ENCODE measurements at regions not wholly inside any gene's neighbourhood (a gene's known extent, or its start where the extent isn't known, plus 50 kb on each side); places are given as distances from the start of the nearest gene placed in this dataset.

- Histone ChIP-seq H3K9me3 (ENCODE audit: control insufficient read depth in 1 of 2, low read length in 2 of 2) (no peaks in the 10 kb centered on the region), H3K27me3 (ENCODE audit: control insufficient read depth in 1 of 2, insufficient read depth in 2 of 2, low read length in 2 of 2) (no peaks in the 10 kb centered on the region), H3K4me3 (ENCODE audit: low read depth in 1 of 2, low read length in 2 of 2) (no peak overlapping the region), H3K4me1 (ENCODE audit: control insufficient read depth in 1 of 2, insufficient read depth in 2 of 2, low read length in 2 of 2) (no peaks in the 10 kb centered on the region), H3K9ac (ENCODE audit: low read depth in 1 of 2, low read length in 2 of 2) (no peak overlapping the region), H3K27ac (ENCODE audit: low read depth, low read length) (no peak overlapping the region), H3K36me3 (ENCODE audit: control insufficient read depth in 1 of 2, insufficient read depth in 2 of 2, low read length in 2 of 2) (no peaks in the 10 kb centered on the region)
Observed at GRCh38 chr1:238191170-238191569, 300.4 kb upstream of the ZP4 start.

DNA sequence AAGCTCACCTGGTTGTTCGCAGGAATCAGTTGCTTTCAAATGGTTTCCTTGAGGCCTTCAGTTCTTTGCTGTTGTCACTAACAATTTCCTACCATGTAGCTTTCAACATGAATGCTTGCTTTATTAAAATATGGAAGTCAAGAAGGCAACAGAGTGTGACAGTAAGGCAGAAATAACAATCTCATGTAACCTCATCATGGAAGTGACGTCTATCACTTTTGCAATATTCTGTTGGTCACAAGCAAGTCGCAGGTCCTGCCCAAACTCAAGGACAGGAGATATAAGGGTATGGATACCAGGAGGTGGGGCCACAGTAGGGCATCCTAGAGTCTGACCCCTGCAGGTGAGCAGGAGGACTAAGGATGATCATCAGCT, 296.8 kb upstream of the ZP4 start:
- Histone ChIP-seq H3K36me3 (ENCODE audit: control insufficient read depth in 1 of 2, insufficient read depth in 2 of 2, low read length in 2 of 2) (no peaks in the 10 kb centered on the region), H3K9ac (ENCODE audit: low read depth in 1 of 2, low read length in 2 of 2) (no peak overlapping the region), H3K4me1 (ENCODE audit: control insufficient read depth in 1 of 2, insufficient read depth in 2 of 2, low read length in 2 of 2) (no peaks in the 10 kb centered on the region), H3K9me3 (ENCODE audit: control insufficient read depth in 1 of 2, low read length in 2 of 2) (no peaks in the 10 kb centered on the region), H3K27ac (ENCODE audit: low read depth, low read length) (no peak overlapping the region), H3K4me3 (ENCODE audit: low read depth in 1 of 2, low read length in 2 of 2) (no peak overlapping the region), H3K27me3 (ENCODE audit: control insufficient read depth in 1 of 2, insufficient read depth in 2 of 2, low read length in 2 of 2) (no peaks in the 10 kb centered on the region)

GRCh38 chr1:238186887-238187574, 296.3 kb upstream of the ZP4 start:
- H3K9me3 ChIP-seq (ENCODE audit: control insufficient read depth in 1 of 2, low read length in 2 of 2) = no peaks in the 10 kb centered on the region
- H3K9ac ChIP-seq (ENCODE audit: low read depth in 1 of 2, low read length in 2 of 2) = no peak overlapping the region
- H3K4me1 ChIP-seq (ENCODE audit: control insufficient read depth in 1 of 2, insufficient read depth in 2 of 2, low read length in 2 of 2) = no peaks in the 10 kb centered on the region
- no peaks in the 10 kb centered on the region for H3K27me3 ChIP-seq (ENCODE audit: control insufficient read depth in 1 of 2, insufficient read depth in 2 of 2, low read length in 2 of 2)
- H3K4me3 ChIP-seq (ENCODE audit: low read depth in 1 of 2, low read length in 2 of 2) = no peak overlapping the region
- no peak overlapping the region for H3K27ac ChIP-seq (ENCODE audit: low read depth, low read length)
- no peaks in the 10 kb centered on the region for H3K36me3 ChIP-seq (ENCODE audit: control insufficient read depth in 1 of 2, insufficient read depth in 2 of 2, low read length in 2 of 2)

GRCh38 chr1:238177960-238178645, 287.4 kb upstream of the ZP4 start:
- H3K27me3 ChIP-seq (ENCODE audit: control insufficient read depth in 1 of 2, insufficient read depth in 2 of 2, low read length in 2 of 2) = no peaks in the 10 kb centered on the region
- no peak overlapping the region for H3K27ac ChIP-seq (ENCODE audit: low read depth, low read length)
- no peaks in the 10 kb centered on the region for H3K36me3 ChIP-seq (ENCODE audit: control insufficient read depth in 1 of 2, insufficient read depth in 2 of 2, low read length in 2 of 2)
- no peak overlapping the region for H3K9ac ChIP-seq (ENCODE audit: low read depth in 1 of 2, low read length in 2 of 2)
- H3K4me3 ChIP-seq (ENCODE audit: low read depth in 1 of 2, low read length in 2 of 2) = no peak overlapping the region
- no peaks in the 10 kb centered on the region for H3K4me1 ChIP-seq (ENCODE audit: control insufficient read depth in 1 of 2, insufficient read depth in 2 of 2, low read length in 2 of 2)
- no peaks in the 10 kb centered on the region for H3K9me3 ChIP-seq (ENCODE audit: control insufficient read depth in 1 of 2, low read length in 2 of 2)

DNA sequence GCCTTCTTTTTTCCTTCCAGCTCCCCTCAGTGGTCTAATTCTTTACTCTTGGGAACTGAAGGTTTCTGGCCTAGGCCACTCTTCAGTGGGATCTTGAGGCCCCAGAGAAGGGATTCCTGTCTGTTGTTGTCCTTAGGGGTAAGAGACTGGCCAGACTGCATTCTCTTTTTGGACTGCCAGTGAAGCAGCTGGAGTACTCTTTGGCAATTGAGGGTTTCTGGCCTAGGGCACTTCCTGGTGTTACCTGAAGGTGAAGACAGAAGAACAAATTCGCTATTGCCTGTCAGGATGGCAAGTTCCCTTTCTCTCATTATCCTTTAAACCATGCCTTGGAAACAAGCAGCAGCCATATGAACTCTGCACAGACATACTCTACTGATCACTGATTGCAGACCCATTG, 286.6 kb upstream of the ZP4 start:
- Histone ChIP-seq H3K4me1 (ENCODE audit: control insufficient read depth in 1 of 2, insufficient read depth in 2 of 2, low read length in 2 of 2) (no peaks in the 10 kb centered on the region), H3K9me3 (ENCODE audit: control insufficient read depth in 1 of 2, low read length in 2 of 2) (no peaks in the 10 kb centered on the region), H3K4me3 (ENCODE audit: low read depth in 1 of 2, low read length in 2 of 2) (no peak overlapping the region), H3K36me3 (ENCODE audit: control insufficient read depth in 1 of 2, insufficient read depth in 2 of 2, low read length in 2 of 2) (no peaks in the 10 kb centered on the region), H3K27me3 (ENCODE audit: control insufficient read depth in 1 of 2, insufficient read depth in 2 of 2, low read length in 2 of 2) (no peaks in the 10 kb centered on the region), H3K9ac (ENCODE audit: low read depth in 1 of 2, low read length in 2 of 2) (no peak overlapping the region), H3K27ac (ENCODE audit: low read depth, low read length) (no peak overlapping the region)

GRCh38 chr1:238176441-238176840, 285.7 kb upstream of the ZP4 start:
- H3K27me3 ChIP-seq (ENCODE audit: control insufficient read depth in 1 of 2, insufficient read depth in 2 of 2, low read length in 2 of 2) = no peaks in the 10 kb centered on the region
- no peaks in the 10 kb centered on the region for H3K9me3 ChIP-seq (ENCODE audit: control insufficient read depth in 1 of 2, low read length in 2 of 2)
- H3K9ac ChIP-seq (ENCODE audit: low read depth in 1 of 2, low read length in 2 of 2) = no peak overlapping the region
- no peak overlapping the region for H3K27ac ChIP-seq (ENCODE audit: low read depth, low read length)
- H3K4me1 ChIP-seq (ENCODE audit: control insufficient read depth in 1 of 2, insufficient read depth in 2 of 2, low read length in 2 of 2) = no peaks in the 10 kb centered on the region
- H3K36me3 ChIP-seq (ENCODE audit: control insufficient read depth in 1 of 2, insufficient read depth in 2 of 2, low read length in 2 of 2) = no peaks in the 10 kb centered on the region
- no peak overlapping the region for H3K4me3 ChIP-seq (ENCODE audit: low read depth in 1 of 2, low read length in 2 of 2)

GRCh38 chr1:238171985-238172384, 281.3 kb upstream of the ZP4 start:
- Histone ChIP-seq H3K9ac (ENCODE audit: low read depth in 1 of 2, low read length in 2 of 2) (no peak overlapping the region), H3K4me1 (ENCODE audit: control insufficient read depth in 1 of 2, insufficient read depth in 2 of 2, low read length in 2 of 2) (no peaks in the 10 kb centered on the region), H3K27me3 (ENCODE audit: control insufficient read depth in 1 of 2, insufficient read depth in 2 of 2, low read length in 2 of 2) (no peaks in the 10 kb centered on the region), H3K27ac (ENCODE audit: low read depth, low read length) (no peak overlapping the region), H3K36me3 (ENCODE audit: control insufficient read depth in 1 of 2, insufficient read depth in 2 of 2, low read length in 2 of 2) (no peaks in the 10 kb centered on the region), H3K9me3 (ENCODE audit: control insufficient read depth in 1 of 2, low read length in 2 of 2) (no peaks in the 10 kb centered on the region), H3K4me3 (ENCODE audit: low read depth in 1 of 2, low read length in 2 of 2) (no peak overlapping the region)

DNA sequence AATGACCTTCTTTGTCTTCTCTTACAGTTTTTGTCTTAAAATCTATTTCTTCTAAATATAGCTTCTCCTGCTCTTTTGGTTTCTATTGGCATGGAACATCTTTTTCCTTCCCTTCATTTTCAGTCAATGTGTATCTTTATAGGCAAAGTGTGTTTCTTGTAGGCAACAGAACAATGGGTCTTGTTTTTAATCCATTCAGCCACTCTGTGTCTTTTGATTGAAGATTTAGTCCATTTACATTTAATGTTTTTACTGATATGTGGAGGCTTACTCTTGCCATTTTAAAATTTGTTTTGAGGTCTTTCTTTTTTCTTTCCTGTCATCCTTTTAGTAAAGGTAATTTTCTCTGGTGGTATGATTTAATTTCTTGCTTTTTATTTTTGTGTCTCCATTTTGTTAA, 271.2 kb upstream of the ZP4 start:
- no peaks in the 10 kb centered on the region for H3K36me3 ChIP-seq (ENCODE audit: control insufficient read depth in 1 of 2, insufficient read depth in 2 of 2, low read length in 2 of 2)
- no peak overlapping the region for H3K4me3 ChIP-seq (ENCODE audit: low read depth in 1 of 2, low read length in 2 of 2)
- H3K4me1 ChIP-seq (ENCODE audit: control insufficient read depth in 1 of 2, insufficient read depth in 2 of 2, low read length in 2 of 2) = no peaks in the 10 kb centered on the region
- no peaks in the 10 kb centered on the region for H3K9me3 ChIP-seq (ENCODE audit: control insufficient read depth in 1 of 2, low read length in 2 of 2)
- H3K9ac ChIP-seq (ENCODE audit: low read depth in 1 of 2, low read length in 2 of 2) = no peak overlapping the region
- H3K27me3 ChIP-seq (ENCODE audit: control insufficient read depth in 1 of 2, insufficient read depth in 2 of 2, low read length in 2 of 2) = no peaks in the 10 kb centered on the region
- no peak overlapping the region for H3K27ac ChIP-seq (ENCODE audit: low read depth, low read length)

- H3K27ac ChIP-seq (ENCODE audit: low read depth, low read length) = no peak overlapping the region
Observed at GRCh38 chr1:238153939-238154338, 263.2 kb upstream of the ZP4 start.

DNA sequence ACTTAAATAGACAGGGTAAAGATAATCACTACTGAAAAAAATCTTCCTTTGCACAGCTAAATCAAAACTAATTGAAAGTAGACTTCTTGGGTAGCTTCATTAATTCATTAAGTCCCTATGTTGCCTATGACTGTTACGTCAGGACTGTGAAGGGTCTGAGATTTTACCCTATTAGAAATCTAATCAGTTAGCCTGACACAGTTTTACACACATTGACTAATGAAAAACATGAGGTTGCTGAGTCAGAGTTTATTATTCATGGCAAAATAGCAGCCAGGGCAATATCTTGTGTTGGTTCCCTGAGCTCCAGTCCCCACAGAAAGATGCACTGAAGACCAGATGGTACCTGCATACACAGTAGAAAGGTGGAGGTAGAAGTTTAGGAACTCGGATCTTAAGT, 262.5 kb upstream of the ZP4 start:
- Histone ChIP-seq H3K27me3 (ENCODE audit: control insufficient read depth in 1 of 2, insufficient read depth in 2 of 2, low read length in 2 of 2) (no peaks in the 10 kb centered on the region), H3K9ac (ENCODE audit: low read depth in 1 of 2, low read length in 2 of 2) (no peak overlapping the region), H3K27ac (ENCODE audit: low read depth, low read length) (no peak overlapping the region), H3K9me3 (ENCODE audit: control insufficient read depth in 1 of 2, low read length in 2 of 2) (no peaks in the 10 kb centered on the region), H3K4me3 (ENCODE audit: low read depth in 1 of 2, low read length in 2 of 2) (no peak overlapping the region), H3K36me3 (ENCODE audit: control insufficient read depth in 1 of 2, insufficient read depth in 2 of 2, low read length in 2 of 2) (no peaks in the 10 kb centered on the region), H3K4me1 (ENCODE audit: control insufficient read depth in 1 of 2, insufficient read depth in 2 of 2, low read length in 2 of 2) (no peaks in the 10 kb centered on the region)

More at GRCh38 chr1:238153939-238154338, 263.2 kb upstream of the ZP4 start:
- Histone ChIP-seq H3K9me3 (ENCODE audit: control insufficient read depth in 1 of 2, low read length in 2 of 2) (no peaks in the 10 kb centered on the region), H3K36me3 (ENCODE audit: control insufficient read depth in 1 of 2, insufficient read depth in 2 of 2, low read length in 2 of 2) (no peaks in the 10 kb centered on the region), H3K4me1 (ENCODE audit: control insufficient read depth in 1 of 2, insufficient read depth in 2 of 2, low read length in 2 of 2) (no peaks in the 10 kb centered on the region), H3K27me3 (ENCODE audit: control insufficient read depth in 1 of 2, insufficient read depth in 2 of 2, low read length in 2 of 2) (no peaks in the 10 kb centered on the region), H3K9ac (ENCODE audit: low read depth in 1 of 2, low read length in 2 of 2) (no peak overlapping the region), H3K4me3 (ENCODE audit: low read depth in 1 of 2, low read length in 2 of 2) (no peak overlapping the region)
